Uterus (tissue), 3 donors: ENCODE measurements at regions not wholly inside any gene's neighbourhood (a gene's known extent, or its start where the extent isn't known, plus 50 kb on each side); places are given as distances from the start of the nearest gene placed in this dataset.

Experiments used
- DNase-seq, 2 donors: peaks; one replicate each; pipeline ENCODE4 v3.0.0-alpha.2; 2019 to 2020
- H3K27ac ChIP-seq, 2 donors: fragments of 200-600 bp; sonication (generic); 1 replicate in 1 of 2; 2 replicates in 1 of 2; pipeline ENCODE4 v1.5.1; 2016 to 2018
- H3K27me3 ChIP-seq, 2 donors: fragments of 200-600 bp; sonication (generic); one replicate each; pipeline ENCODE4 v1.5.1; 2018 to 2019; ENCODE audit warnings: control low read depth in 1 of 2
- H3K36me3 ChIP-seq, 2 donors: fragments of 200-600 bp; sonication (generic); one replicate each; pipeline ENCODE4 v1.5.1; 2019; ENCODE audit warnings: control low read depth in 1 of 2
- H3K4me1 ChIP-seq, 2 donors: fragments of 200-600 bp; sonication (generic); one replicate each; pipeline ENCODE4 v1.5.1; 2018 to 2019; ENCODE audit warnings: control low read depth in 1 of 2
- H3K4me3 ChIP-seq, 2 donors: fragments of 200-600 bp; sonication (generic); 1 replicate in 1 of 2; 2 replicates in 1 of 2; pipeline ENCODE4 v1.5.1; 2018 to 2019; ENCODE audit warnings: mild to moderate bottlenecking in 1 of 2
- H3K9me3 ChIP-seq, 2 donors: fragments of 200-600 bp; sonication (generic); one replicate each; pipeline ENCODE4 v1.5.1; 2019; ENCODE audit warnings: control low read depth in 1 of 2
- CTCF ChIP-seq, 4 experiments: fragments of 200-600 bp in 2 of 4; fragments of 450-650 bp in 2 of 4; sonication (generic) in 2 of 4; IDR thresholded peaks; one replicate each; pipeline ENCODE4 v1.5.1; 2016 to 2019; ENCODE audit warnings: antibody characterized with exemption in 4 of 4, mild to moderate bottlenecking in 2 of 4, moderate library complexity in 1 of 4
- POLR2A ChIP-seq, 2 donors: fragments of 450-650 bp; IDR thresholded peaks; one replicate each; pipeline ENCODE4 v1.6.1; 2016; ENCODE audit warnings: antibody characterized with exemption in 2 of 2, mild to moderate bottlenecking in 1 of 2, moderate library complexity in 1 of 2
- intact Hi-C: fragments of 100-400 bp; cut with DNase I; formaldehyde crosslinking; loops from one replicate; pipeline ENCODE4 v1.15.1; 2023; ENCODE audit warnings: low total_unique reads
- donor health status: DM: yes; HTN: yes; CAD: no.

GRCh38 chr15:87715252-87715651 is 541.3 kb downstream of the NTRK3 start:
- Histone ChIP-seq H3K9me3 (no peaks in the 10 kb centered on the region), H3K4me1 (peaks cover 0 to 14% of the 10 kb centered on the region in 2 donors), H3K4me3 (no peak overlapping the region), H3K27me3 (no peaks in the 10 kb centered on the region), H3K36me3 (no peaks in the 10 kb centered on the region), H3K27ac (no peak overlapping the region)
- TF ChIP-seq CTCF (IDR thresholded peaks at IDR 0.05) = no peak
- TF ChIP-seq POLR2A (IDR thresholded peaks at IDR 0.05) = no peak
- intact Hi-C loops = no loop called here
- no peak for DNase-seq

GRCh38 chr15:87713475-87713879 is 543.1 kb downstream of the NTRK3 start:
- Histone ChIP-seq H3K27ac (no peak overlapping the region), H3K27me3 (no peaks in the 10 kb centered on the region), H3K36me3 (no peaks in the 10 kb centered on the region), H3K9me3 (no peaks in the 10 kb centered on the region), H3K4me3 (no peak overlapping the region), H3K4me1 (peaks cover 0 to 14% of the 10 kb centered on the region in 2 donors)
- TF ChIP-seq CTCF (IDR thresholded peaks at IDR 0.05) = no peak
- no peak for TF ChIP-seq POLR2A (IDR thresholded peaks at IDR 0.05)
- intact Hi-C loops = no loop called here
- no peak for DNase-seq

DNA sequence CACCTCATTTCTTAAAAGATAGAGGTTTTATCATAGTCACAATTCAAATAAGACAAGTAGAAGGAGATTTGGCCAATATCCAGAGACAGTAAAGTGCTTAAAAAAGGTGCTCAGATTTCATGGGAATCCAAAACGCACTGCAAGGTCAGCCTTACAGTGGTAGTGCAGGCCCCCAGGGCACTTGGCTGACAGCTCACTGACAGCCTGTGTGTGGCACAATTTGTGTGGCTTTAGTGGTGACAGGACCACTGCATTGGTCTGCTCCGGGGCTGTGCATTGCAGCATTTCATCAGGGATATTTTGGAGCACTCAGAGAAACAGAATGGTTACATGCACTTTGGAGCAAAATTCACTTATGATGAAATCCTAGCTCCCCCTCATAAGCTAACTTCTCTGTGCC is 544.3 kb downstream of the NTRK3 start:
- H3K27ac ChIP-seq = peak overlapping the region in 1 of 2 donors; percentile 83
- DNase-seq = peak; percentile 24 to 41

DNA sequence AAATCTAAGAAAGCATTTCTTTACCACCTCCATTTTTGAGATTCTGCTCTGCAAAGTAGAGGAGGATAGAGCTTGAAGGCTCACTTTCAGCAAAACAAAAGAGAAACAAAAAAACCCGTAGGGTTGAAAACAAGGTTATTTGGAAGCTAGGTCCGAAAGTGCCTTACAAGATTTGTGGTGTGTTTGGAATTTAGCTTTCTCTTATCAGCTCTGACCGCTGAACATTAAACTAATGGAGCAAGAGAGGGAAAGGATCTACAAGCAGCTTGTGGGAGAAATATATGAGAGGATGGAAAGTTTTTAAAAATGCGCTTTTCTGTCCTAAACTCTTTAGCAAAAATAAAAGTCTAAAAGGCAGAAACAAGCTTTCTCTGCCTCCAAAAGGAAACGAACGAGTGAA is 545.5 kb downstream of the NTRK3 start:
- Histone ChIP-seq H3K27ac (peak overlapping the region; percentile 76 to 83), H3K4me3 (no peak overlapping the region)
- intact Hi-C loops = no loop called here

More for the DNA sequence above, 544.3 kb downstream of the NTRK3 start:
- no peaks in the 10 kb centered on the region for H3K27me3 ChIP-seq
- TF ChIP-seq CTCF (IDR thresholded peaks at IDR 0.05) (no peak), POLR2A (IDR thresholded peaks at IDR 0.05) (no peak)
- H3K4me1 ChIP-seq = peaks cover 0 to 14% of the 10 kb centered on the region in 2 donors
- intact Hi-C loops = no loop called here
- H3K4me3 ChIP-seq = no peak overlapping the region
- no peaks in the 10 kb centered on the region for H3K36me3 ChIP-seq
- no peaks in the 10 kb centered on the region for H3K9me3 ChIP-seq

DNA sequence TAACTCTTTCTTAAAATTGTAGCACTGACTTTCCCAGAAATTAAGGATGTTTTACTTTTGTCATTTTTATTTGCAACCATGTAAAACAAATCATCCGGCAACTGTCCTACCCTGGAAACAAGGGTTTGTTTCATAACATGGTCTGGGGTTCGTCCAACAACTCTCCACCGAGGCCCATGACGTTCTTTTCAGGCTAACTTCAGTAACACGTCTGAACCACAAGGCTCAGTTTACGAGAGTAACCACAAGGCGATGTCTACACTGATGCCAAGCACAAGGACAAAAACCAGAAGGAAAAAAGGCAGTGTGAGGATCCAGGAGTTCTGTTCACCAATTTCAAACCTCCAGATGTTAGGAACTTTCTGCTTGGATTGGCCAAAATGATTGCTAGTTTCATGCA is 546.1 kb downstream of the NTRK3 start:
- no peaks in the 10 kb centered on the region for H3K9me3 ChIP-seq
- TF ChIP-seq CTCF (IDR thresholded peaks at IDR 0.05) = peak in 1 of 4 experiments; percentile 46
- TF ChIP-seq POLR2A (IDR thresholded peaks at IDR 0.05) = no peak
- H3K4me1 ChIP-seq = peaks cover 0 to 14% of the 10 kb centered on the region in 2 donors
- no peak overlapping the region for H3K4me3 ChIP-seq
- intact Hi-C loops = no loop called here
- H3K27ac ChIP-seq = peak overlapping the region; percentile 76 to 83
- H3K27me3 ChIP-seq = no peaks in the 10 kb centered on the region
- DNase-seq = peak; percentile 80 to 82
- no peaks in the 10 kb centered on the region for H3K36me3 ChIP-seq

More for the DNA sequence above, 545.5 kb downstream of the NTRK3 start:
- Histone ChIP-seq H3K36me3 (no peaks in the 10 kb centered on the region), H3K4me1 (peaks cover 0 to 14% of the 10 kb centered on the region in 2 donors), H3K27me3 (no peaks in the 10 kb centered on the region), H3K9me3 (no peaks in the 10 kb centered on the region)
- no peak for TF ChIP-seq CTCF (IDR thresholded peaks at IDR 0.05)
- no peak for TF ChIP-seq POLR2A (IDR thresholded peaks at IDR 0.05)
- no peak for DNase-seq
